ENCODE measurements at regions not wholly inside any gene's neighbourhood (a gene's known extent, or its start where the extent isn't known, plus 50 kb on each side); places are given as distances from the start of the nearest gene placed in this dataset.

GRCh38 chr3:144221761-144222160, 250.1 kb downstream of the DIPK2A start:
- H3K9me3 Mint-ChIP-seq (ENCODE audit: low read depth, unreplicated experiment) = peaks cover 3% of the 10 kb centered on the region
- intact Hi-C loops (cut with micrococcal nuclease; ENCODE audit: unreplicated experiment) = no loop called here
- H3K27ac Mint-ChIP-seq (ENCODE audit: unreplicated experiment) = no peak overlapping the region
- no peak for DNase-seq
- H3K4me1 Mint-ChIP-seq (ENCODE audit: low read depth, unreplicated experiment) = no peaks in the 10 kb centered on the region
- BruUV-seq (replicated peaks) = no TSS peak
- no peaks in the 10 kb centered on the region for H3K36me3 Mint-ChIP-seq (ENCODE audit: insufficient read depth, unreplicated experiment)
- no peaks in the 10 kb centered on the region for H3K27me3 Mint-ChIP-seq (ENCODE audit: unreplicated experiment)
- CTCF ChIA-PET = interaction anchor here (0.7 kb wide), 1 partner anchor 14 kb away, joined by 3 read pairs; no protein-coding TSS in a partner anchor
- H3K4me3 Mint-ChIP-seq (ENCODE audit: low read depth, unreplicated experiment) = no peak overlapping the region
- TF ChIP-seq CTCF (IDR thresholded peaks at IDR 0.05; ENCODE audit: unreplicated experiment) = no peak

GRCh38 chr3:144229330-144229729, 257.7 kb downstream of the DIPK2A start:
- Mint-ChIP-seq H3K4me1 (ENCODE audit: low read depth, unreplicated experiment) (peaks cover 9% of the 10 kb centered on the region), H3K27ac (ENCODE audit: unreplicated experiment) (no peak overlapping the region), H3K4me3 (ENCODE audit: low read depth, unreplicated experiment) (no peak overlapping the region), H3K27me3 (ENCODE audit: unreplicated experiment) (no peaks in the 10 kb centered on the region), H3K36me3 (ENCODE audit: insufficient read depth, unreplicated experiment) (no peaks in the 10 kb centered on the region), H3K9me3 (ENCODE audit: low read depth, unreplicated experiment) (no peaks in the 10 kb centered on the region)
- CTCF ChIA-PET = no interaction called here
- DNase-seq = no peak
- intact Hi-C loops (cut with micrococcal nuclease; ENCODE audit: unreplicated experiment) = no loop called here
- TF ChIP-seq CTCF (IDR thresholded peaks at IDR 0.05; ENCODE audit: unreplicated experiment) = no peak
- BruUV-seq (replicated peaks) = no TSS peak

GRCh38 chr3:144229953-144230352, 258.3 kb downstream of the DIPK2A start:
- TF ChIP-seq CTCF (IDR thresholded peaks at IDR 0.05; ENCODE audit: unreplicated experiment) = no peak
- BruUV-seq (replicated peaks) = no TSS peak
- H3K9me3 Mint-ChIP-seq (ENCODE audit: low read depth, unreplicated experiment) = no peaks in the 10 kb centered on the region
- H3K4me1 Mint-ChIP-seq (ENCODE audit: low read depth, unreplicated experiment) = peaks cover 9% of the 10 kb centered on the region
- intact Hi-C loops (cut with micrococcal nuclease; ENCODE audit: unreplicated experiment) = no loop called here
- CTCF ChIA-PET = no interaction called here
- H3K27ac Mint-ChIP-seq (ENCODE audit: unreplicated experiment) = no peak overlapping the region
- no peak overlapping the region for H3K4me3 Mint-ChIP-seq (ENCODE audit: low read depth, unreplicated experiment)
- no peak for DNase-seq
- no peaks in the 10 kb centered on the region for H3K27me3 Mint-ChIP-seq (ENCODE audit: unreplicated experiment)
- no peaks in the 10 kb centered on the region for H3K36me3 Mint-ChIP-seq (ENCODE audit: insufficient read depth, unreplicated experiment)

- H3K4me1 Mint-ChIP-seq (ENCODE audit: low read depth, unreplicated experiment) = peaks cover 9% of the 10 kb centered on the region
- intact Hi-C loops (cut with micrococcal nuclease; ENCODE audit: unreplicated experiment) = no loop called here
- no peak overlapping the region for H3K27ac Mint-ChIP-seq (ENCODE audit: unreplicated experiment)
- CTCF ChIA-PET = interaction anchor here (1.1 kb wide), 1 partner anchor 14 kb away, joined by 3 read pairs; no protein-coding TSS in a partner anchor
- DNase-seq = no peak
- H3K9me3 Mint-ChIP-seq (ENCODE audit: low read depth, unreplicated experiment) = no peaks in the 10 kb centered on the region
- H3K27me3 Mint-ChIP-seq (ENCODE audit: unreplicated experiment) = no peaks in the 10 kb centered on the region
- TF ChIP-seq CTCF (IDR thresholded peaks at IDR 0.05; ENCODE audit: unreplicated experiment) = no peak
- H3K36me3 Mint-ChIP-seq (ENCODE audit: insufficient read depth, unreplicated experiment) = no peaks in the 10 kb centered on the region
- no peak overlapping the region for H3K4me3 Mint-ChIP-seq (ENCODE audit: low read depth, unreplicated experiment)
- BruUV-seq (replicated peaks) = no TSS peak
Measured at GRCh38 chr3:144235489-144235888, 263.9 kb downstream of the DIPK2A start.

Data from Calu3 (cell line).